Dendritic cell treated with granulocyte-macrophage colony-stimulating factor and Interleukin-4, amounts not matched to agents 40 ng/mL and 50 ng/mL, for 4 days (primary cell): ENCODE measurements at regions not wholly inside any gene's neighbourhood (a gene's known extent, or its start where the extent isn't known, plus 50 kb on each side); places are given as distances from the start of the nearest gene placed in this dataset.

ENCODE experiments used
- H3K27ac Mint-ChIP-seq: one replicate; pipeline ENCODE4 v1.8.0; 2022; ENCODE audit warnings: mild to moderate bottlenecking, mixed read lengths
- H3K27me3 Mint-ChIP-seq: one replicate; pipeline ENCODE4 v1.8.0; 2022; ENCODE audit warnings: mild to moderate bottlenecking, mixed read lengths
- H3K36me3 Mint-ChIP-seq: one replicate; pipeline ENCODE4 v1.8.0; 2022; ENCODE audit warnings: low read depth, mixed read lengths
- H3K4me1 Mint-ChIP-seq: one replicate; pipeline ENCODE4 v1.8.0; 2022; ENCODE audit warnings: low read depth, mixed read lengths
- H3K4me3 Mint-ChIP-seq: one replicate; pipeline ENCODE4 v1.8.0; 2022; ENCODE audit warnings: mild to moderate bottlenecking, moderate library complexity, mixed read lengths
- H3K9me3 Mint-ChIP-seq: one replicate; pipeline ENCODE4 v1.8.0; 2022; ENCODE audit warnings: mixed read lengths
- intact Hi-C: fragments of 100-400 bp; cut with micrococcal nuclease; formaldehyde crosslinking; loops from one replicate; pipeline ENCODE4 v1.15.0; 2022

DNA sequence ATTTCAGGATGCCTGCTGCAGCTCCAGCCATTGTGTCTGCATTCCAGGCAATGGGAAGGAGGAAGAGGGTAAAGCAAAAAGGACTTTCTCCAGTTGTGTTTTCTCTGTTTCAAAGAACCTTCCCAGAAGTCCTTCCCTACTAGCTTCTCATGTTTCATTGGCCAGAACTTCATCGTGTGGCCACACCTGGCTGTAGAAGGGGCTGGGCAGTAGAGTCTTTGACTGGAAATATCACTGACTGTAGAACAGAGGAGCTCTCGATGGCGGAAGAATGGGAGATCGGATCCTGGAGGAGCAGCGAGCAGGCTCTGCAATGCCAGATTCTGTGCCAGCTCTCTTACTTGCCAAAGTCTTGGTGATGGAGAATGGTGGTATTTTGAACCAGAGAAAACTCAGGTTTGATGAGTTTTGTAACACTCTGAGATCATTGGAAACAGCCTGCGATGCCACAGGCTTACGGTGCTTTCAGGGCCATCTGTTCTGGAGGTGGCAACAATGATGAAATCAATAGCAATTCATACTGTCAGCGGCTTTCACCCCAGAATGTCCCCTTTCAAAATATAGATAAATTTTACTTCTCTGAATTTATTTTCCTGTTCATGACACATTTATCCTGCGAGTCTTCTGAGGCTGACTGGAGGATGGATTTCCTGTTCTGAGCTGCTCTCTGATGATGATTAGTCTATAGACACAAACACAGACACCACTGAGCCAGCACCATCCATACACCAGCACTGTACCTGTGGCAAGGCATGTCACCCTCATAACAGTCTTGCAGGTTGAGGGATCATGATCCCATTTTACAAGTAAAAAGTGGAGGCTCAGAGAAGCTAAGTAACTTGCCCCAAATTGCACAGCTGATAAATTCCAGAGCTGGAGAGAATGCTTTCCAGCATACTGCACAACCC, 204.2 kb downstream of the EMX2 start:
- Mint-ChIP-seq H3K27me3 (no peaks in the 10 kb centered on the region), H3K4me3 (no peak overlapping the region), H3K36me3 (no peaks in the 10 kb centered on the region), H3K9me3 (no peaks in the 10 kb centered on the region), H3K27ac (no peak overlapping the region), H3K4me1 (no peaks in the 10 kb centered on the region)
- intact Hi-C loops, result no loop called here

GRCh38 chr10:117747636-117748035, 205.1 kb downstream of the EMX2 start:
- Mint-ChIP-seq H3K9me3 (no peaks in the 10 kb centered on the region), H3K27ac (no peak overlapping the region), H3K36me3 (no peaks in the 10 kb centered on the region), H3K4me3 (no peak overlapping the region), H3K27me3 (no peaks in the 10 kb centered on the region), H3K4me1 (no peaks in the 10 kb centered on the region)
- intact Hi-C loops, result no loop called here

DNA sequence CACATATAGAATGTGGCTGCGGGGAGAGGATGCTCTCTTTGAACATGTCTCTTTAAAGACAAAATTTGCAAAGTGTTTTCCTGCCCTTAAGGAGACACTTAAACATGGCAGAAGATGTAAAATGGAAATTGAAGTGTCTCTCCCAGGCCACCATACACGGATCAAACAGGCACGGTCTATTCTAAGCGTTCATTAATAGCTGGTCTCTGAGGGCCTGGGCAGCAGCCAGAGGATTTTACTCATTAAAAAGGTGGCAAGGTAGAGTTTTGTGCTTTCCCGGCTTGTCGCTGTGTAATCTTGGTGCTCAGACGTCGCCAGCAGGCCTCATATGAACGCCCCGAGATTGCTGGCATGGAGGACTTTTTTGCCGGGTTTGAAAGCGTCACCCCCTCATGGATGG, 205.5 kb downstream of the EMX2 start:
- intact Hi-C loops, result no loop called here
- Mint-ChIP-seq H3K4me3 (no peak overlapping the region), H3K27me3 (no peaks in the 10 kb centered on the region), H3K36me3 (no peaks in the 10 kb centered on the region), H3K9me3 (no peaks in the 10 kb centered on the region), H3K4me1 (no peaks in the 10 kb centered on the region), H3K27ac (no peak overlapping the region)

GRCh38 chr10:117750616-117751015, 208.1 kb downstream of the EMX2 start:
- Mint-ChIP-seq H3K27ac (no peak overlapping the region), H3K4me3 (no peak overlapping the region), H3K4me1 (no peaks in the 10 kb centered on the region), H3K27me3 (peaks cover 2% of the 10 kb centered on the region), H3K36me3 (no peaks in the 10 kb centered on the region), H3K9me3 (no peaks in the 10 kb centered on the region)
- intact Hi-C loops, result no loop called here

DNA sequence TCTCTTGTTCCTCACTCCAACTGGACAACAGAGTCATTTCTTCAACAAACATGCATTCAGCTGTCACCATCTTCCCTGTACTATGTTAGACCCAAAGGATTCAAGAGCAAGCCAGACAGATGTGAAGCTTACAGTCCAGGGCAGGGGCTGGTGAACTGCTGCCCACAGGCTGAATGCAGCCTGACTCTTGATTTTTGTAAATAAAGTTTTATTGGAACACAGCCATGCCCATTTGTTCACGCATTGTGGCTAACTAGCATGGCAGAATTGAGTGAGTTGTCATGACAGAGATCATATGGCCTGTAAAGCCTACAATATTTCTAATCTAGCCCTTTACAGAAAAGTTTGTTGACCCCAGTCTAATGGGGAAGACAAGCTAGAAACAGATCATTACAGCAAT, 208.7 kb downstream of the EMX2 start:
- no peaks in the 10 kb centered on the region for H3K9me3 Mint-ChIP-seq
- H3K4me3 Mint-ChIP-seq, result no peak overlapping the region
- no peaks in the 10 kb centered on the region for H3K4me1 Mint-ChIP-seq
- no peak overlapping the region for H3K27ac Mint-ChIP-seq
- H3K27me3 Mint-ChIP-seq, result peaks cover 4% of the 10 kb centered on the region
- no peaks in the 10 kb centered on the region for H3K36me3 Mint-ChIP-seq
- intact Hi-C loops, result no loop called here

GRCh38 chr10:117752103-117752502, 209.6 kb downstream of the EMX2 start:
- Mint-ChIP-seq H3K9me3 (no peaks in the 10 kb centered on the region), H3K27ac (no peak overlapping the region), H3K27me3 (peaks cover 4% of the 10 kb centered on the region), H3K4me3 (no peak overlapping the region), H3K4me1 (no peaks in the 10 kb centered on the region), H3K36me3 (no peaks in the 10 kb centered on the region)
- intact Hi-C loops, result no loop called here

GRCh38 chr10:117754770-117755658, 212.5 kb downstream of the EMX2 start:
- intact Hi-C loops, result no loop called here

DNA sequence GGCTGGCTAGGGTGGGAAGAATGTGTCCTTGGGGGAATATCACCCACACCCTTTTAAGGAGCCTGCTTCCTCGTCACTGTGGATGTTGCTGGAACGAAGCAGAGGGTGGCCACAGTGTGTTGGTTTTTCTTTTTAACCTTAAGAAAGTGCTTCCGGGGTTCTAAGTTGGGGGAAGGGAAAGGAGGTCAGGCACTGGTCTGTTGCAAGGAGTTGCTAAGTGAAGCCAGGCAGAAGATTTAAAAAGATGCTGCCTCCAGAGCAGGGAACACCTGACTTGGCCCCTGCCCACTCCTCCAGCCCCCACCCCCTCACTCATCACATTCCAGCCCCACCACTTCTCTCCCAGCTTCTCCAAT, 213.1 kb downstream of the EMX2 start:
- Mint-ChIP-seq H3K4me3 (no peak overlapping the region), H3K36me3 (no peaks in the 10 kb centered on the region), H3K27ac (no peak overlapping the region), H3K4me1 (no peaks in the 10 kb centered on the region), H3K9me3 (no peaks in the 10 kb centered on the region), H3K27me3 (peaks cover 4% of the 10 kb centered on the region)
- intact Hi-C loops, result no loop called here

More at GRCh38 chr10:117754770-117755658, 212.5 kb downstream of the EMX2 start:
- Mint-ChIP-seq H3K4me3 (no peak overlapping the region), H3K36me3 (no peaks in the 10 kb centered on the region), H3K9me3 (no peaks in the 10 kb centered on the region), H3K4me1 (no peaks in the 10 kb centered on the region), H3K27ac (no peak overlapping the region), H3K27me3 (peaks cover 4% of the 10 kb centered on the region)

DNA sequence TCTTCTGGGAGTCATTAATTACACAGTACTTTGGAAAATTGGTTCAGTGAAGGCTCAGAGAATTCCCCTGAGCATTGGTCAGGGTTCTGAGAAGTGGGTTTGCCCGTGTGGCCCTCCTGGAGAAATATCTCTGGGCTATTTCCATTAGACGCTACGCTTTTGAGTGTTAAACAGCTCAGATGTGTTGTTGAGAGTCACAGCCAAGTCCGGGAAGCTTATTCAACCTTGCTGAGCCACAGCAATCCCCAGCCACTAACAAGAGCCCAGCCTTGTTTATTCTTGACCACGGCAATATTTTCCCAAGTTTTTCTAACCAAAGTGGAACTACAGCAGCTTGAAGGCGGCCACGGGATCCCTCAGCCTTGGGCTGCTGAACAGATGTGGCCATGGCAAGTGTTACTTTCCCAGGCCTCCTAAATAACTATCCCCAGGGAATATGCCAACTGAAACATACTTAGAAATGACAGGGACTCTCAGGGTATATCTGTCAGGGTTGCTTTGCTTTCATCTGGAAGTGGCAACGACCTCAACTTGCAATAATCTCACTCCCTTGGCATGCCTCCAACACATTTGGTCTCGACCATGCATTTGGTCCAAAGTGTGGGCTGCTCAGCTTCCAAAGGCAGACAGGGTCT, 214.7 kb downstream of the EMX2 start:
- no peak overlapping the region for H3K4me3 Mint-ChIP-seq
- intact Hi-C loops, result no loop called here

DNA sequence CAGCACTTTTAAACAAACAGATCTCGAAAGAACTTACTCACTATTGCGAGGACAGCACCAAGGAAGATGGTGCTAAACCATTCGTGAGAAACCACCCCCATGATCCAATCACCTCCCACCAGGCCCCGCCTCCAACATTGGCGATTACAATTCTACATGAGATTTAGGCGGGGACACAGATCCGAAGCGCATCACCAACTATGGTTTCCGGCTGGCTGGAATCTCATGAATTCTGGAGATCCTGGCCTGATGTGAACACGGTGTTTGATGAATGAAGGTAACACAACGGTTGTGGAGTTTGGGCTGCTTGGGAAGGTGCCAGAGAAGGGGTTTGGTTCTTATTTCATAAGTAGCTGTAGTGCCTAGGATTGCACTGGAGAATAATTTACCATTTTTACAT, 216.7 kb downstream of the EMX2 start:
- Mint-ChIP-seq H3K4me3 (no peak overlapping the region), H3K9me3 (no peaks in the 10 kb centered on the region), H3K4me1 (no peaks in the 10 kb centered on the region), H3K36me3 (no peaks in the 10 kb centered on the region), H3K27ac (no peak overlapping the region), H3K27me3 (peaks cover 7% of the 10 kb centered on the region)
- intact Hi-C loops, result no loop called here

More for the DNA sequence above, 214.7 kb downstream of the EMX2 start:
- peaks cover 4% of the 10 kb centered on the region for H3K27me3 Mint-ChIP-seq
- no peaks in the 10 kb centered on the region for H3K36me3 Mint-ChIP-seq
- H3K9me3 Mint-ChIP-seq, result no peaks in the 10 kb centered on the region
- H3K4me1 Mint-ChIP-seq, result no peaks in the 10 kb centered on the region
- H3K27ac Mint-ChIP-seq, result no peak overlapping the region

- Mint-ChIP-seq H3K27me3 (peaks cover 3% of the 10 kb centered on the region), H3K4me1 (no peaks in the 10 kb centered on the region), H3K9me3 (no peaks in the 10 kb centered on the region), H3K4me3 (no peak overlapping the region), H3K36me3 (no peaks in the 10 kb centered on the region), H3K27ac (no peak overlapping the region)
- intact Hi-C loops, result no loop called here
Observed at GRCh38 chr10:117761695-117762094, 219.1 kb downstream of the EMX2 start.

DNA sequence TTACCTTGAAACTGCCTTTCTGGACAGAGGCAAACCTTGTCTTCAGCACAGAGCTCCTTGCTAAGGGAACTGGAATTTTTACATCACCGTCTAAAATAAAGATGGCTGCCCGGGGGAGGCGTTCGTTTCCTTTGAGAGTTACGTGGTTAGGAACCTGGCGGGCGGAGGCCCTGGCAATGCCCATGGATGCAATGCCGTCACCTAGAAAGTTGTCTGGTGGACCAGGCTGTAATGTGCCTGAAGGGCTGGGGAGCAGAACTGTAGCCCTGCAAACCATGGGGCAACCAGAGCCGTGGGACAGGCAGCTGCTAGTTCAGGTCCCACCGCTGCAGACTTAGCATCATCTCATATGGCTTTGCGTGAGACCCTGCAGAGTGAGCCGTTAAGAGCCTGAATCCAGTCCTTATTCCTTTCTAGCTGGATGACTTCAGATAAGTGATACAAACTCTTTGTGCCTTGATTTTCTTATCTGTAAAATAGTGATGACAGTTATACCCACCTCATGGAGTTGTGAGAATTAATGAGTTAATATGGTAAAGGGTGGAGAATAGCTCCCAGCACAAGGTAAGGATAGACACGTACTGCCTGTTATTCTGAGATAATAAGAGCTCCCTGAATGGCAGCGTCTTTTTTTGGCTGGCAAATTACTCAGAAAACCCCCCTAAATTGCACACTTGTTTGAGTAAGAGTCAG, 219.7 kb downstream of the EMX2 start:
- Mint-ChIP-seq H3K27me3 (peaks cover 4% of the 10 kb centered on the region), H3K9me3 (no peaks in the 10 kb centered on the region), H3K27ac (no peak overlapping the region), H3K36me3 (no peaks in the 10 kb centered on the region), H3K4me1 (no peaks in the 10 kb centered on the region), H3K4me3 (no peak overlapping the region)
- intact Hi-C loops, result no loop called here

DNA sequence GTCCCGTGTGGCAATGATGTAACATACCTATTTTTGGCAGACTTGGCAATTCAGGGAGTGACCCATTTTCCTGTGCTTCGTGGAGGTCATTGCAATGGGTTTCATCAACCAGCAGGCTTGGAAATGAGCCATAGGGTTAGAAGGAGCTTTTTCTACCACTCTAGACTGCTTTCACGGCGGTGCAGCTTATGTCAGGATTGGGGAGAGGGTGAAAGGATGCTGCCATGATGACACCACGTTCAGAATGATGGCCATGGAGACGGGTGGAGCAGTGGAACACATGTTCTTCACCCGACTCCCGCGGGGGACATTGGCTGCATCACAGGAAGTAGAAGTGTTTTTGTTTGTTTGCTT, 220.2 kb downstream of the EMX2 start:
- Mint-ChIP-seq H3K36me3 (no peaks in the 10 kb centered on the region), H3K4me1 (no peaks in the 10 kb centered on the region), H3K4me3 (no peak overlapping the region), H3K9me3 (no peaks in the 10 kb centered on the region), H3K27ac (no peak overlapping the region), H3K27me3 (peaks cover 5% of the 10 kb centered on the region)
- intact Hi-C loops, result no loop called here
